ENCODE measurements at regions not wholly inside any gene's neighbourhood (a gene's known extent, or its start where the extent isn't known, plus 50 kb on each side); places are given as distances from the start of the nearest gene placed in this dataset.

DNA sequence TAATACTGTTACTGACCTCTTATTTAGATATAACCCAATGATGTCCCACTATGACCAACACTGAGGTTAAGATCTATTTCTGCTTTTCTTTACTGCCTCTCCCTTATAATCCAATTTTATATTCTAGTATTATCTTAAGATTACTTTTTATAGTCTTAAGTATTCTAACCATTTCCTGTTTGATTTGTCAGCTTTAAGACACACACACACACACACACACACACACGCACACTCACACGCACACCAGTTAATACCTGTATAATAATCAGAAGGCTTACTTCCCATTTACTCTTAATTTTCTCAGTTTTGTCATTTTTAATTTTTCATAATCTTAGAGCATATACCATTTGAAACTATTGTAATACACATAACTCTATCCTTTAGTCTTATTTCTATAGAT, 226.0 kb upstream of the C11orf87 start:
- intact Hi-C loops (cut with micrococcal nuclease) (no loop called here), in situ Hi-C loops (cut with MboI) (no loop called here)
- 7% methylated on average over 2 of the region's 2 CpGs for WGBS (ENCODE audit: insufficient coverage, low coverage, missing lambda C conversion rate)
- DNase-seq (ENCODE audit: extremely low read depth in 1 of 4, low spot score in 3 of 4): no peak
- H3K27me3 ChIP-seq (ENCODE audit: control insufficient read depth in 2 of 2, insufficient read depth in 2 of 2, low read length in 2 of 2): no peaks in the 10 kb centered on the region
- ChIA-PET POLR2A (no interaction called here), CTCF (ENCODE audit: low intra/inter-chr PET ratio) (no interaction called here)
- ATAC-seq: no peak
- no peak overlapping the region for H3K9ac ChIP-seq (ENCODE audit: insufficient read depth in 1 of 2, low read depth in 2 of 2, low read length in 2 of 2)
- no peak overlapping the region for H2AFZ ChIP-seq (ENCODE audit: low read depth, low read length)
- H3K9me1 ChIP-seq (ENCODE audit: control insufficient read depth, insufficient read depth, low read length): no peaks in the 10 kb centered on the region
- H3K79me2 ChIP-seq (ENCODE audit: control insufficient read depth, insufficient read depth, low read length): no peaks in the 10 kb centered on the region
- no peaks in the 10 kb centered on the region for H3K4me1 ChIP-seq (replicated peaks in 1 of 2; ENCODE audit: control insufficient read depth in 2 of 2, insufficient read depth in 2 of 2, low read length in 2 of 2)
- no peak overlapping the region for H3K27ac ChIP-seq (ENCODE audit: extremely low read depth, low read depth, low read length)
- H3K4me2 ChIP-seq (ENCODE audit: insufficient read depth, low read length): no peak overlapping the region
- H4K20me1 ChIP-seq (replicated peaks; ENCODE audit: control insufficient read depth, insufficient read depth, low read length): no peaks in the 10 kb centered on the region
- TF ChIP-seq, protein P1, sequence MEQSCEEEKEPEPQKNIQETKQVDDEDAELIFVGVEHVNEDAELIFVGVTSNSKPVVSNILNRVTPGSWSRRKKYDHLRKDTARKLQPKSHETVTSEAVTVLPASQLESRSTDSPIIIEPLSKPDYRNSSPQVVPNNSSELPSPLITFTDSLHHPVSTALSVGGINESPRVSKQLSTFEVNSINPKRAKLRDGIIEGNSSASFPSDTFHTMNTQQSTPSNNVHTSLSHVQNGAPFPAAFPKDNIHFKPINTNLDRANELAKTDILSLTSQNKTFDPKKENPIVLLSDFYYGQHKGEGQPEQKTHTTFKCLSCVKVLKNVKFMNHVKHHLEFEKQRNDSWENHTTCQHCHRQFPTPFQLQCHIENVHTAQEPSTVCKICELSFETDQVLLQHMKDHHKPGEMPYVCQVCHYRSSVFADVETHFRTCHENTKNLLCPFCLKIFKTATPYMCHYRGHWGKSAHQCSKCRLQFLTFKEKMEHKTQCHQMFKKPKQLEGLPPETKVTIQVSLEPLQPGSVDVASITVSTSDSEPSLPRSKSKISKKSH (CRISPR knock-in tag; IDR thresholded peaks at IDR 0.05): no peak
- TF ChIP-seq ZNF589 (CRISPR knock-in tag; IDR thresholded peaks at IDR 0.05; ENCODE audit: low read depth) (no peak), HNRNPUL1 (IDR thresholded peaks at IDR 0.05; ENCODE audit: low read length) (no peak), HNRNPL (IDR thresholded peaks at IDR 0.05; ENCODE audit: low read depth, low read length) (no peak), BMI1 (IDR thresholded peaks at IDR 0.05; ENCODE audit: low read length) (no peak)
- TF ChIP-seq, protein P2, sequence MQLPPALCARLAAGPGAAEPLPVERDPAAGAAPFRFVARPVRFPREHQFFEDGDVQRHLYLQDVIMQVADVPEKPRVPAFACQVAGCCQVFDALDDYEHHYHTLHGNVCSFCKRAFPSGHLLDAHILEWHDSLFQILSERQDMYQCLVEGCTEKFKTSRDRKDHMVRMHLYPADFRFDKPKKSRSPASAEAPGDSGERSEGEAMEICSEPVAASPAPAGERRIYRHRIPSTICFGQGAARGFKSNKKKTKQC (CRISPR knock-in tag; IDR thresholded peaks at IDR 0.05): no peak
- no peak overlapping the region for H3K4me3 ChIP-seq
- H3K36me3 ChIP-seq (ENCODE audit: control insufficient read depth, insufficient read depth, low read length): no peaks in the 10 kb centered on the region
- no TSS peak for BruUV-seq (replicated peaks)
- H3K9me3 ChIP-seq (replicated peaks; ENCODE audit: control insufficient read depth, insufficient read depth, low read depth, low read length): no peaks in the 10 kb centered on the region
- no peak for FAIRE-seq
